ENCODE measurements at regions not wholly inside any gene's neighbourhood (a gene's known extent, or its start where the extent isn't known, plus 50 kb on each side); places are given as distances from the start of the nearest gene placed in this dataset.
"Not testable (repeated sequence)": the region's sequence is repeated elsewhere in the genome, so short reads cannot be mapped to it uniquely, and the experiment has no call there.

DNA sequence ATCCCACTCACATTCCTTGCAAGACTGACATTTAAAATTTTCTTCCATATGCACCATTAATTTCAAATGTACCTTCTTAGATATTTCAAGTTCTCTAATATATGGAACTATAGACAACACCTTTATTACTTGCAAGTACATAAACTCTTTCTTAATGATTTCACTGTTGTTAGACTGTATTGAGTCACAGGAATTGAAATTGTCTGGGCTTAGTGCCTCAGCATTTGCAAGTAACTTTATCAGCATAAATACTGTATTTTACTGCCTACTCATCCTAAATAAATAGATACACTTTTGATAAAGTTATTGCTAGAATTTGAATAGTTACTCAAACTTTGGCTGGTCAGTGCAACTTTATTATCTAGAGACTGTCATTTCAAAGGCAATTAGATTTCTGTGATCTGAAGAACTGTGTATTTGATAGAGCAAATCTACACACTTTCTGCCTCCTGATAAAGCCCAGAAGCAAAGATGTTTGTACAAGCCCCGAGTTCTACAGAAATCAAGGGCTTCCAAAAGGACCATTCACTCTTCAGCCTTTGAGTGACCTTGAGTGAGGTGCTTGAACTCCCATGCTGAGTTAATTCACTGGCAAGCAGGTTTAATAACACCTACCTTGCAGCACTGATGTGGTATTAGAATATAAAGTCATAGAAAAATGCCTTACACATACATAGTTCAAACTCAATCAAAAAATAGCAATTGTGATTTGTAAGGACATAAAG, 91.6 kb downstream of the COX7C start:
- no peak overlapping the region for H3K9ac ChIP-seq (ENCODE audit: low read length)
- no peaks in the 10 kb centered on the region for H4K20me1 ChIP-seq (ENCODE audit: insufficient read depth, low read length)
- TF ChIP-seq, protein P1, sequence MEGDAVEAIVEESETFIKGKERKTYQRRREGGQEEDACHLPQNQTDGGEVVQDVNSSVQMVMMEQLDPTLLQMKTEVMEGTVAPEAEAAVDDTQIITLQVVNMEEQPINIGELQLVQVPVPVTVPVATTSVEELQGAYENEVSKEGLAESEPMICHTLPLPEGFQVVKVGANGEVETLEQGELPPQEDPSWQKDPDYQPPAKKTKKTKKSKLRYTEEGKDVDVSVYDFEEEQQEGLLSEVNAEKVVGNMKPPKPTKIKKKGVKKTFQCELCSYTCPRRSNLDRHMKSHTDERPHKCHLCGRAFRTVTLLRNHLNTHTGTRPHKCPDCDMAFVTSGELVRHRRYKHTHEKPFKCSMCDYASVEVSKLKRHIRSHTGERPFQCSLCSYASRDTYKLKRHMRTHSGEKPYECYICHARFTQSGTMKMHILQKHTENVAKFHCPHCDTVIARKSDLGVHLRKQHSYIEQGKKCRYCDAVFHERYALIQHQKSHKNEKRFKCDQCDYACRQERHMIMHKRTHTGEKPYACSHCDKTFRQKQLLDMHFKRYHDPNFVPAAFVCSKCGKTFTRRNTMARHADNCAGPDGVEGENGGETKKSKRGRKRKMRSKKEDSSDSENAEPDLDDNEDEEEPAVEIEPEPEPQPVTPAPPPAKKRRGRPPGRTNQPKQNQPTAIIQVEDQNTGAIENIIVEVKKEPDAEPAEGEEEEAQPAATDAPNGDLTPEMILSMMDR (IDR thresholded peaks at IDR 0.05; ENCODE audit: low read length): no peak
- no peak for TF ChIP-seq EZH2 (IDR thresholded peaks at IDR 0.05; ENCODE audit: borderline replicate concordance, low read length)
- H3K27ac ChIP-seq (ENCODE audit: low read depth, low read length, poor library complexity, severe bottlenecking): no peak overlapping the region
- H3K79me2 ChIP-seq (ENCODE audit: insufficient read depth, low read length): no peaks in the 10 kb centered on the region
- no peaks in the 10 kb centered on the region for H3F3A ChIP-seq (ENCODE audit: insufficient read depth, low read length)
- no peak overlapping the region for H3K4me3 ChIP-seq (ENCODE audit: low read depth, low read length, poor library complexity, severe bottlenecking)
- H3K4me2 ChIP-seq (ENCODE audit: low read length): no peak overlapping the region
- H3K27me3 ChIP-seq (ENCODE audit: insufficient read depth, low read length): no peaks in the 10 kb centered on the region
- no peaks in the 10 kb centered on the region for H3K9me2 ChIP-seq (ENCODE audit: low read depth, low read length)
- no peaks in the 10 kb centered on the region for H3K36me3 ChIP-seq (ENCODE audit: insufficient read depth, low read length)
- no peaks in the 10 kb centered on the region for H3K9me3 ChIP-seq (ENCODE audit: low read length)
- no peak overlapping the region for H2AFZ ChIP-seq (ENCODE audit: low read length)
- H3K4me1 ChIP-seq (ENCODE audit: insufficient read depth, low read length, severe bottlenecking): no peaks in the 10 kb centered on the region

DNA sequence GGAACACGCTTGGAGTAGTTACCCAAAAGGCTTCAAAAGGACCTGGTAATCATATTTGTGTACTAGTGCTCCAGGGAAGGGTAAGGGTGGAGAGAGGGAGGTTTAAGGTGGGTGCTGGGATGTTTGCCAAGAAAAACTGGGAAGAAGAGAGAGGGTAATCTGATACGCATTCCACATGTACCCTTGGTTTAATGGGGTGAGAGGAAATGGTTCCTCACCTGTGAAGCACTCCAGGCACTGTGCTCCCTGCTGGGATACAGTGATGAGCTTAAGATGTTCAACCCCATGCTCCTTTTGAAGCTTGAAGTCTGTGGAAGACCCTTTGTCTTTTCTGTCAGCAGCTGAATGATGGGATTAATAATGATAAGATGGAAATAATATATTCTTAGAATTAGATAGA, 98.4 kb downstream of the COX7C start:
- no peak for TF ChIP-seq EZH2 (IDR thresholded peaks at IDR 0.05; ENCODE audit: borderline replicate concordance, low read length)
- H3K27me3 ChIP-seq (ENCODE audit: insufficient read depth, low read length): no peaks in the 10 kb centered on the region

DNA sequence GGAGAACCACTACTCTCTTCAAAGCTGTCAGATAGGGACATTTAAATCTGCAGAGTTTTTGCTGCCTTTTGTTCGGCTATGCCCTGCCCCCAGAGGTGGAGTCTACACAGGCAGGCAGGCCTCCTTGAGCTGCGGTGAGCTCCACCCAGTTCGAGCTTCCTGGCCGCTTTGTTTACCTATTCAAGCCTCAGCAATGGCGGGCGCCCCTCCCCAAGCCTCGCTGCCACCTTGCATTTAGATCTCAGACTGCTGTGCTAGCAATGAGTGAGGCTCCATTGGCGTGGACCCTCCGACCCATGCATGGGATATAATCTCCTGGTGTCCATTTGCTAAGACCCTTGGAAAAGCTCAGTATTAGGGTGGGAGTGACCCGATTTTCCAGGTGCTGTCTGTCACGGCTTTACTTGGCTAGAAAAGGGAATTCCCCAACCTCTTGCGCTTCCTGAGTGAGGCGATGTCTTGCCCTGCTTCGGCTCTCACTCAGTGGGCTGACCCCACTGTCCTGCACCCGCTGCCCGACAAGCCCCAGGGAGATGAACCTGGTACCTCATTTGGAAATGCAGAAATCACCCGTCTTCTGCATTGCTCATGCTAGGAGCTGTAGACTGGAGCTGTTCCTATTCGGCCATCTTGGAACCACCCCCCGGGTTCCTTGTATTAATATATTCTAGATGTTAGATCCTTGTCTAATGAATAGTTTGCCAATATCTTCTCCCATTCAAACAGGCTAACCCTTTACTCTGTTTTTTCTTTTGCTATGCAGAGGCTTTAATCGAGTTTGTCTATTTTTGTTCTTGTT, 113.8 kb downstream of the COX7C start:
- not testable (repeated sequence) for H3K27ac ChIP-seq (ENCODE audit: low read depth, low read length, poor library complexity, severe bottlenecking); H3F3A ChIP-seq (ENCODE audit: insufficient read depth, low read length); H3K4me2 ChIP-seq (ENCODE audit: low read length); H3K27me3 ChIP-seq (ENCODE audit: insufficient read depth, low read length); H2AFZ ChIP-seq (ENCODE audit: low read length); H3K4me1 ChIP-seq (ENCODE audit: insufficient read depth, low read length, severe bottlenecking); H4K20me1 ChIP-seq (ENCODE audit: insufficient read depth, low read length); H3K36me3 ChIP-seq (ENCODE audit: insufficient read depth, low read length); H3K9me2 ChIP-seq (ENCODE audit: low read depth, low read length); H3K9me3 ChIP-seq (ENCODE audit: low read length); H3K4me3 ChIP-seq (ENCODE audit: low read depth, low read length, poor library complexity, severe bottlenecking); H3K79me2 ChIP-seq (ENCODE audit: insufficient read depth, low read length); H3K9ac ChIP-seq (ENCODE audit: low read length)

More for the DNA sequence above, 98.4 kb downstream of the COX7C start:
- Histone ChIP-seq H3K27ac (ENCODE audit: low read depth, low read length, poor library complexity, severe bottlenecking) (no peak overlapping the region), H2AFZ (ENCODE audit: low read length) (no peak overlapping the region), H3K9me2 (ENCODE audit: low read depth, low read length) (no peaks in the 10 kb centered on the region), H3K4me2 (ENCODE audit: low read length) (no peak overlapping the region), H3K9ac (ENCODE audit: low read length) (no peak overlapping the region), H3K36me3 (ENCODE audit: insufficient read depth, low read length) (no peaks in the 10 kb centered on the region), H3K4me3 (ENCODE audit: low read depth, low read length, poor library complexity, severe bottlenecking) (no peak overlapping the region), H3F3A (ENCODE audit: insufficient read depth, low read length) (no peaks in the 10 kb centered on the region), H3K79me2 (ENCODE audit: insufficient read depth, low read length) (no peaks in the 10 kb centered on the region), H3K4me1 (ENCODE audit: insufficient read depth, low read length, severe bottlenecking) (no peaks in the 10 kb centered on the region), H4K20me1 (ENCODE audit: insufficient read depth, low read length) (no peaks in the 10 kb centered on the region), H3K9me3 (ENCODE audit: low read length) (no peaks in the 10 kb centered on the region)

GRCh38 chr5:86735370-86735769, 117.6 kb downstream of the COX7C start:
- no peaks in the 10 kb centered on the region for H3K36me3 ChIP-seq (ENCODE audit: insufficient read depth, low read length)
- no peak overlapping the region for H3K9ac ChIP-seq (ENCODE audit: low read length)
- no peaks in the 10 kb centered on the region for H3K9me3 ChIP-seq (ENCODE audit: low read length)
- H3K9me2 ChIP-seq (ENCODE audit: low read depth, low read length): no peaks in the 10 kb centered on the region
- H3K4me2 ChIP-seq (ENCODE audit: low read length): no peak overlapping the region
- no peak overlapping the region for H3K4me3 ChIP-seq (ENCODE audit: low read depth, low read length, poor library complexity, severe bottlenecking)
- no peaks in the 10 kb centered on the region for H3F3A ChIP-seq (ENCODE audit: insufficient read depth, low read length)
- no peak overlapping the region for H2AFZ ChIP-seq (ENCODE audit: low read length)
- no peaks in the 10 kb centered on the region for H3K4me1 ChIP-seq (ENCODE audit: insufficient read depth, low read length, severe bottlenecking)
- H3K27ac ChIP-seq (ENCODE audit: low read depth, low read length, poor library complexity, severe bottlenecking): no peak overlapping the region
- no peaks in the 10 kb centered on the region for H3K27me3 ChIP-seq (ENCODE audit: insufficient read depth, low read length)
- TF ChIP-seq, protein P1 (IDR thresholded peaks at IDR 0.05; ENCODE audit: low read length): no peak
- TF ChIP-seq EZH2 (IDR thresholded peaks at IDR 0.05; ENCODE audit: borderline replicate concordance, low read length): no peak
- H4K20me1 ChIP-seq (ENCODE audit: insufficient read depth, low read length): no peaks in the 10 kb centered on the region
- H3K79me2 ChIP-seq (ENCODE audit: insufficient read depth, low read length): no peaks in the 10 kb centered on the region
